ENCODE measurements at regions not wholly inside any gene's neighbourhood (a gene's known extent, or its start where the extent isn't known, plus 50 kb on each side); places are given as distances from the start of the nearest gene placed in this dataset.

- Histone ChIP-seq H3K36me3 (ENCODE audit: control insufficient read depth in 4 of 4, insufficient read depth in 3 of 4, low read depth in 1 of 4, low read length in 3 of 4) (no peaks in the 10 kb centered on the region), H3K27ac (ENCODE audit: low read depth in 1 of 2, low read length in 2 of 2) (no peak overlapping the region), H3K9me3 (ENCODE audit: control insufficient read depth in 4 of 4, low read length in 3 of 4) (no peaks in the 10 kb centered on the region), H3K9ac (ENCODE audit: low read depth in 1 of 2, low read length in 2 of 2) (no peak overlapping the region), H3K4me1 (ENCODE audit: control insufficient read depth in 4 of 4, insufficient read depth in 4 of 4, low read length in 3 of 4) (peaks cover 0 to 6% (median 5%) of the 10 kb centered on the region in 4 donors), H3K27me3 (ENCODE audit: control insufficient read depth in 4 of 4, insufficient read depth in 4 of 4, low read length in 3 of 4) (no peaks in the 10 kb centered on the region), H3K4me3 (ENCODE audit: low read depth in 1 of 3, low read length in 3 of 3) (no peak overlapping the region)
- DNase-seq (ENCODE audit: low spot score), result no peak
- TF ChIP-seq REST (IDR thresholded peaks at IDR 0.05) (no peak), FOXA2 (IDR thresholded peaks at IDR 0.05) (peak; percentile 36), JUND (IDR thresholded peaks at IDR 0.05) (no peak), ZBTB33 (IDR thresholded peaks at IDR 0.05) (no peak)
- WGBS, result 55% methylated on average over 1 of the region's 1 CpG
Measured at GRCh38 chr18:57925706-57926105, 118.3 kb upstream of the NEDD4L start.

- TF ChIP-seq HNF4A (conservative IDR thresholded peaks at IDR 0.05) (no peak), RAD21 (IDR thresholded peaks at IDR 0.05) (no peak), GABPA (IDR thresholded peaks at IDR 0.05 in 1 of 2, conservative IDR thresholded peaks at IDR 0.05 in 1 of 2) (no peak), RXRA (IDR thresholded peaks at IDR 0.05) (no peak), REST (IDR thresholded peaks at IDR 0.05) (no peak), EGR1 (IDR thresholded peaks at IDR 0.05; ENCODE audit: low read depth in 2 of 2) (no peak), FOXA1 (IDR thresholded peaks at IDR 0.05) (no peak), FOXA2 (IDR thresholded peaks at IDR 0.05) (no peak), CTCF (IDR thresholded peaks at IDR 0.05; ENCODE audit: low read depth, low read length, missing input control) (no peak), MAX (IDR thresholded peaks at IDR 0.05) (no peak), HNF4G (IDR thresholded peaks at IDR 0.05) (no peak)
- peaks cover 0 to 5% (median 5%) of the 10 kb centered on the region in 4 donors for H3K4me1 ChIP-seq (ENCODE audit: control insufficient read depth in 4 of 4, insufficient read depth in 4 of 4, low read length in 3 of 4)
Measured at GRCh38 chr18:57923611-57924010, 120.4 kb upstream of the NEDD4L start.

More at GRCh38 chr18:57923611-57924010, 120.4 kb upstream of the NEDD4L start:
- Histone ChIP-seq H3K9ac (ENCODE audit: low read depth in 1 of 2, low read length in 2 of 2) (no peak overlapping the region), H3K36me3 (ENCODE audit: control insufficient read depth in 4 of 4, insufficient read depth in 3 of 4, low read depth in 1 of 4, low read length in 3 of 4) (no peaks in the 10 kb centered on the region), H3K4me3 (ENCODE audit: low read depth in 1 of 3, low read length in 3 of 3) (no peak overlapping the region), H3K9me3 (ENCODE audit: control insufficient read depth in 4 of 4, low read length in 3 of 4) (no peaks in the 10 kb centered on the region), H3K27ac (ENCODE audit: low read depth in 1 of 2, low read length in 2 of 2) (no peak overlapping the region), H3K27me3 (ENCODE audit: control insufficient read depth in 4 of 4, insufficient read depth in 4 of 4, low read length in 3 of 4) (no peaks in the 10 kb centered on the region)
- DNase-seq (ENCODE audit: low spot score), result no peak
- 85% methylated on average over 5 of the region's 5 CpGs for WGBS

Data from liver (tissue), 8 donors.